GM18867 (cell line): ENCODE measurements at regions not wholly inside any gene's neighbourhood (a gene's known extent, or its start where the extent isn't known, plus 50 kb on each side); places are given as distances from the start of the nearest gene placed in this dataset.

Source experiments
- ATAC-seq: cut with Tn5 transposase; IDR thresholded peaks from one replicate; pipeline ENCODE4 v1.9.1; 2021; ENCODE audit warnings: mild to moderate bottlenecking, moderate library complexity; ENCODE audit not compliant: unreplicated experiment

DNA sequence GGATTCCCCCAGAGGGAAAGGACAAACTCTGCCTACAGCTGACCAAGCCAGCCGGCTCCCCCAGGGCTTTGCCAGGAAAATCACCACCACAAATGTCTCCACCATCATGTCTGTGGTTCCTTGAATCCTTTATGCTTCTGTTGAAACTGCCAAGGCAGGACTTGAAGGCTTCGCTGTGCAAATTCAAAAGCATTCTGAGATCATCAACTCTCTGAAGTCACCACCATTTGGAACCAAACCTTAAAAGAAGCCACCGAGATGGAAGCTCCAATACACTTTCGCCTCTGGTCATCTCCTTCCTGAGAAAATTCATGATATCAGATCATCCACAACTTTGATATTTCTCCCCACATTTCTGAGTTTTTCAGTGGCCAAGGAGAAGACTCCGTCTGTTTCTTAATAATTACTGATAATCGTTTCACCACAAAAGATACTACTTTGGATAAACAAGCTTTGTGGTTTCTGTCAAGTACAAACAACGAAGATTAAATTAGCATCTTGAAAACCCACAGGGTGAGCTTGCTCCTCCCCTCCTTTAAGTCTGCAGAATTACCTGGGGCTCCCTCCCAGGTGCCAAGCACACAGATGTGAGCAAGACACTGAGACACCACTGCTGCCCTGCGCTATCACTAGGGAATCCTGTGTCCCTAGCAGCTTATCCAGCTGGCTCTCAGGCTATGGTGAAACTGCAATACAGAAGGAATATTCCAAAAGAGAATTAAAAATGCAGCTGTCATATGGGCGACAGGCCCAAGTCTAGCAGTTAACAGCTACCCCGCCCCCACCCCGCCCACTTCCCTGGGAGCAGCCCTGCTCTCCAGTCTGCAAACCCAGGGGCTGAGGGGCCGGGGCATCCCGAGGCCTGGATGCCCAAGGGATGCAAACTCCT, 125.0 kb upstream of the TBL1X start:
- peak; percentile 35 for ATAC-seq

DNA sequence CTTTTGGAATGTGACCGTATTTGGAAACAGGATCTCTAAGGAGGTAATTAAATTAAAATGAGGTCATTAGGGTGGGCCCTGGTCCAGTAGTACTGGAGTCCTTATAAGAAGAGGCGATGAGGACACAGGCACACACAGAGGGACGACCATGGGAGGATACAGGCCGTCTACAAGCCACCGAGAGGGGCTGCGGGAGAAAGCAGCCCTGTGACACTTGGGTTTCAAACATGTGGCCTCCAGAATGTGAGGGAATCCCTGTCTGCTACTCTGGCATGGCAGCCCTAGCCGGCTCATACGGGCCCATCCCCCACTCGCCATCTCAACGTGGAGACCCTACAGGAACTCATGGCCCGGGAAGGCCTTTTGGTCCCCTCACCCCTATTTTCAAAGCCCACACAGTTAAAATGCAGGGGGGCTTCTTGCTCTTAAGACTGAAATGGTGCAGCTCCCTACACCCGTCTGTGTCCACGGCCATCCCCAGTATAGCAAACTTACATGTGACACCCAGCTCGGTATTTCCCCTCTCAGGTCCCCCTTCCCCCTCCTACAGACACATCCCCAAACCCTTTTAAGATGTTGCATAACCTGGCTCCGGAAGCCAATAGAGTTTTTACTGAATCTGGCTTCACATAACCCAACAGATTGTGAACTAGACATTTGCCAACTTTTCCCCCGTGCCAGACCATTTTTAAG, 124.1 kb upstream of the TBL1X start:
- ATAC-seq = peak; percentile 46

DNA sequence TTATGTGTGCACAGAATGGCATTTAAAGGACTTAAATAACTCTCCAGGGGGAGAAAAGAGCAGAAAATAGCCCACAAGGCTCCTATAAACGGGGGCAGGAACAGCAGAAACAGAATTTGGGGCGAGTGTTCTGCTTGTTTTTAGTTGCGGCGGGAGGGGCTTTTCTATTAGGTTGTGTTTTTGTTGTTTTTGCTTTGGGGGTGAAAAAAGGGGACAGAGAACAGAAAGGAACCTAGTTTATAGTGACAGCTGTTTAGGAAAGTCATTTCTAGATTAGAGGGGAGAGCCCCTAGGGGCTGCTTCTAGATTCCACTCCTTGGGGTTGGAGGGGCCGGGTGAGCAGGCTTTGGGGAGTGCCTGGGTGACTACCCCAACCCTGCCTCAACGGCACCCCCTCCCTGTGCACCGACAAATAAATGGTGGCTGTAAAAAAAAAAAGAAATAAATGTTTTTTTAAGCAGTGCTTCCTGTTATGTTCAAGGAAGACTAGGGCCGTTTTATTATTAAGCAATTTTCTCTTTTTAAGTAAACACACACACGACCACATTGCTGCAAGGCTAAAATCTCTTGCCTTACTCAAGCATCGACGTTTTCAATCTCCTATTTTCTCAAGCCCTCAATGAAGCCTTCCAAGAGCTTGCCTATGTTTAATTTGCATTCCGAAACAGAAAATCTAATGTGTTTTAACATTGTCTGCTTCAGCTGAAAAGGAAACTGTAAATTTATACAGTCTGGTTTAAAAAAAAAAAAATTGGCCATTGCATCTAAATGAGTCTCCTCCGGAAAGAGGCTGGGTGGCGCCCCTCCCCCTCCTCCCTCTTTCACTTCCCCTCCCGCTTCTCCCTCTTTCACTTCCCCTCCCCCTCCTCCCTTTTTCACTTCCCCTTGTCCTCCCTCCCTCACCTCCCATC, 123.3 kb upstream of the TBL1X start:
- peak; percentile 67 for ATAC-seq

DNA sequence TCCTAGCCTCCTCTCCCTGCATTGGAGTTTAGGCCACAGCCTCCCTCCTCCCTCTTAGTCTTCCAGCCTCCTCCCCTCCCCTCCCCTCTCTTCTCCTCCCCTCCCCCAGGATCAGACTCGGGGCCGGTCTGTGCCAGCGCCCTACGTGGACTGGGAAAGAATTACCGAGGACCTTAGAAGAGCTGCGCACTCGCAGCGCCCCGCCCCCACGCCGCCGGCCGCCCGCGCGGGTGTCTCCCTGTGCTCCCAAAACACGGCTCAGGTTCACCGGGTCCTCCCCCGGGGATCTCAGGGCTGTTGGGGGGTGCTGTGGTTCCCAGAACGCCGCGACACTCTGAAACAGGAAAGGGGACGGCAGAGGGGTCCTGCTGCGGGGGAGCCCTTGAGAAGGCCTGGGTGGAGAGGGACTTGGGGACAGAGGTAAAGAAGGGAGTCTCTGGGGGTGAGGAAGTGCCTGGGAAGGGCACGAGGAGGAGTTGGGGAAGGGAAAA, 122.3 kb upstream of the TBL1X start:
- no peak for ATAC-seq

DNA sequence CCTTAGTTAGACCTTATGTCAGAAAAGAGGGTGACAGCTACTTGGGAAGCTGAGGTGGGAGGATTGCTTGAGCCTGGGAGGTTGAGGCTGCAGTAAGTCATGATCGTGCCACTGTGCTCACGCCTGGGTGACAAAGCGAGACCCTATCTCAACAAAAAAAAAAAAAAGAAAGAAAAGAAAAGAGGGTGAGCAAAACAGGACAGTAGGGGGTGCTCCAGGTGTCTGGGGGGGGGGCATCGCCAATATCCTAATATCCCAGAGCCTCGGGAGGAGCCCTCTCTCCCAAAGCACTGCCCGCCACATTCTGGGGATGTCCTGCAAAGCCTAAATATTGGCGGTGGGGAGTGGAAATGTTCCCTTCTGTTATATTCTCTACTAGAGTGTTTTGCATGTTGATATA, 120.9 kb upstream of the TBL1X start:
- ATAC-seq = no peak

DNA sequence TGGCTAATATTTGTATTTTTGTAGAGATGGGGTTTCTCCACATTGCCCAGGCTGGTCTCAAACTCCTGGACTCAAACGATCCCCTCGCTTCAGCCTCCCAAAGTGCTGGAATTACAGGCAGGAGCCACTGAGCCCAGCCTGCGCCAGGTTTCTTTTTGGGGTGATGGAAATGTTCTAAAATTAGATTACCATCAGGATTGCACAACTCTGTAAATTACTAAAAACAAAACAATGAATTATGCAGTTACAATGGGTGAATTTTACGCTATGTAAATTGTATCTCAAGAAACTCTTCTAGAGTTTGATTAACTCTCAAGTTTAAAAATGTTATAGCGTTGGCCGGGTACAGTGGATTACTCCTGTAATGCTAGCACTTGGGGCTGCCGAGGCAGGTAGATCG, 118.9 kb upstream of the TBL1X start:
- ATAC-seq = no peak

DNA sequence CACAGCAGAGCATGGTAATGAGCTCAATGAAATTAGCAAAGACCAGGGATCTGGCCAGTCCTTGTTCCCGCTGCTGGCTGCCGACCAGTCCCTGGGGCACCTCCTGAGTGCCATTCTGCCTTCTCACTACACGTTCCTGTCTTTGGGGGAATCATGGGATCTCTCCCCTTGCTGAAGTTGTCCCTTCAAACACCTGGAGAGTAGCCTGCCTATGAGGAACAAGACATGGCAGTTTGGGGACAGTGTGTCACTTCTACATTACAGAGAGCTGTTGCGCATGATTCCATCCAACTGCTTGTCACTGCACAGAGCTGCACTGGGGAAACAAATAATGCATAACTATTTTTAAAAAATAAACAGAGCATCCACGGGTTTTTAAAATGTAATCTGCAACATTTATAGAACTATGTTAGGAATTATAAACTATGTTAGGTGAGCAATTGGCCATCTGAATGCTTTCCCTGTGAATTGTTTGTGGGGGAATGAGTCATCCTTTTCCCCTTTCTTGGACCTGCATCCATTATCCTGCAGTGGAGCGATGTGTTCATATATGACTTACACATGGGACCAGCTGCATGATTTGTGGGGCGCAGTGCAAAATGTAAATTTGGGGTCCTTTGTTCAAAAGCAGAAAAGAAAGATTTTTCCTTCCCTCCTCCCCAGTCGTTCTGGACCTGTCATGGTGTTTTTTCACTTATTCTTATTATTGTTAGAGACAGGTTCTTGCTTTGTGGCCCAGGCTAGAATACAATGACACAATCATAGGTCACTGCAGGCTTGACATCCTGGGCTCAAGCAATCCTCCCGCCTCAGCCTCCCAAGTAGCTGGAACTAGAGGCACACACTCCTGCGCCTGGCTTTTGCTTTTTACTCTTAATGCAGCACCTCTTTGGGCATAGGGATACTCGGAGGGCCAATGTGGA, 115.0 kb upstream of the TBL1X start:
- ATAC-seq = no peak

DNA sequence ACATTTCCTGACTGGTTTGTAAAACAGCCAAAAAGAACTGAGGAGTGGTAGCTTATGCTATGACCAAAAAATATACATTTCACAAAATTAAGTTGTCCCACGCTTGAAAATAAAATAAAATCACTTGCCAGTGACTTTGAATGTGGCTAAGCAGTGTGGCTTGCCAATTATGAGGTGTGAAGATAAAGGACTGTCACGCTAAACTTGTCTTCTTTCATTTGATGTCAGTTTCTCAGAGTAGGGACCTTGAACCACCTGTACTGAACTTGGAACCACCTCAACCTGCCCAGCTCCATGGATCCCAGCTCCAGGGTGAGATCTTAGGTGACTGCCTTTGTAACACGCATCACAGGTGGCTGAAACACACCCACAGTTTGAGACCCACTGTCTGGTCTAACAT, 113.7 kb upstream of the TBL1X start:
- no peak for ATAC-seq

DNA sequence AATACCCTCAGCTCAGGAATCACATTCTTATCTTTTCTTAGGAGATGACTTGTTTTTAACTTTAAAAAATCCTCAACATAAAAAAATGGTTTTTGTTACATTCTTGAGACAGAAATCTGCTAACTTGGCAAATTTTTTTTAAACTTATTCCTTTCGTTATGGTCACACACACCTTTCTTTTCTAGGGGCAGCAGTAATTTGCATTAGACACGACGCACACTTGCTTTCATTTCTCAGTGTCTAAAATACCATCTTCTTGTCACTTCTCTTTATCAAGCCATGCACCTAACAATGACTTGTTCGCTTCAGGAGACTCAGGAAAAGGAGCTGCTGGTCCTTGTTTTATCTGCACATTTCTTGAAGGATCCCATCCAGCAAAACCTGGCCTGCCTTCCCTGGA, 112.6 kb upstream of the TBL1X start:
- peak; percentile 78 for ATAC-seq

DNA sequence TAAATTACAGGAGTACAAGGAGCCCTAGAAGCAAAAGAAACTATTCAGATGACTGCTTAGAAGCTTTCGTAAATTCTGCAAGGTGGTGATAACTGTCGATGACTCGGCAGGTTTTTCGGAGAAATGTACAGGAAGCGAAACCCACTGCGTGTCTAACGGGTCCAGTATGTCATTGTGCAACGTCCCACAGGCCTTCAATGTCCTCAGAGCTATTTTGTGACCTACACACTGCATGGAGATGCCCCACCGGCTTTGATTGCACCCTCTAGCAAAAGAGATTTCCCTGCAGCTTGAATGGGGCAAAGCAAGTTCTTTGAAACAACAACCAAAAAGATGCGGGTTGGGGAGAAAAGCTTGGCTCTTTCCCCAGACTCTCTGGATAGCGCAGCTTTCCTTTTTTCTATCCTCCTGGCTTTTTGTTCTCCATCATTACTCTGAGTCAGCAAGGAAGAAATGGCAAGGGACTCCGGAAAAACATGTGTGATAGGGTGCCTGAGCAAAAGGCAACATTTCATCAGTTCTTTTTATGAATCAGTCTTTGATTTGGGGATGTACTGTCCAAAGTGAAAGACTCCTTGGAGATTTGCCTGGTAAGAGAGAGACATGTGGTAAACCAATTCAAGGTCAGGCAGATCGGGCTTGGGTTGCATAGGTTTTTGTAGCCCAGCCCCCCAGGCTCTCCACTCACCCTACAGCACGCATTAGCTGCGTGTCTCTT, 112.0 kb upstream of the TBL1X start:
- ATAC-seq = peak; percentile 81

DNA sequence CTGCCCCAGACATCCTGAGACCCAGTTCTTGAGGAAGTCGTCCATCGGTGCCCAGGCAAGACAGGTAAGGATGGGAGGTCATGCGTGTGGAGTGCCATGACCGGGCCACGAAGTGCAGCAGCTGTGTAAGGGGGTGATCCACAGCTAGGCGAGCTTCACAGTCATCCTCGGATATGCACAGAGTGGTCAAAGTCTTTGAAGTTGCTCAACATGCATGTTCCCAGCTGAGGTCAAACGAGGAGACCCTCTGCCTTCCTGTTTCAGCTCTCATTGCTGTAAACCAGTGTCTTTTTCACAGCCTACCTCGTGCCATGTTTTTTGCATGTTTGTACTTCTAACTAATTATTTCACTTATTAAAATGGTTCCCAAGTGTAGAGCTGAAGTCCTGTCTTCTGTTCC, 109.9 kb upstream of the TBL1X start:
- ATAC-seq = no peak

DNA sequence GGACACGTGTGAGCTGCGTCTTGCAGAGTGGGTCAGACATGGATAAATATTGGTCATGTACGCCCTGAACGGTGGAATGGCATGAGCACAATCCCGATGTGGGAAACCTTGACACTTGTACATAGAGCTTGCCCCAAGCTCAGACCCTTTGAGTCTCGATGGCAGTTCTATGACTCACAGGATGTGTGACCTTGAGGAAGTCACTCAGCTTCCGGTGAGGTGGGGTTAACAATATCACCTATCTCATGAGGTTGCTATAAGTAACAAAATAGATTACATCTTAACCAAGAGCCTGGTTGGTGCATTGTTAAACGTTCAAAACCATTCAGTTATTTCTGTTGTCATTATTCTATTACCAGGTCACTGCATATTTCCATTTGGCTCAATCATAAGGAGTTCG, 109.1 kb upstream of the TBL1X start:
- ATAC-seq = no peak

DNA sequence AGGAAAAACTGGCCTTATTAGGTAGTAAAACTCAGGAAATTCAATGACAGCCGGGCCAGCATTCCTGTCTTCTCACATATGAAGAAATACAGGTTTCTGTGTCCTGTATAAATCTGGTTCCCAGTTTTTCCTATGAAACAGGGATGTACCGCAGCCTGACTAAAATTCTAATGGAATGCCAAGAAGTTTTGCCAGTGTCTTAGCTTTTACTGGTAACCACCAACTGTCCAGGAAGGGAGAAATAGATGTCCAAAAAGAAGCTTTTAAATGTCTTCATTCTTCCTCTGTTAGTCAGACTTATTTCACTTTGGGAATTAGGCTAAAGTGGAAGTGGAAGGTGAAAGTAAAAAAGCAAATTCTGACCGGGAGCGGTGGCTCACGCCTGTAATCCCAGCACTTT, 108.0 kb upstream of the TBL1X start:
- ATAC-seq = no peak

DNA sequence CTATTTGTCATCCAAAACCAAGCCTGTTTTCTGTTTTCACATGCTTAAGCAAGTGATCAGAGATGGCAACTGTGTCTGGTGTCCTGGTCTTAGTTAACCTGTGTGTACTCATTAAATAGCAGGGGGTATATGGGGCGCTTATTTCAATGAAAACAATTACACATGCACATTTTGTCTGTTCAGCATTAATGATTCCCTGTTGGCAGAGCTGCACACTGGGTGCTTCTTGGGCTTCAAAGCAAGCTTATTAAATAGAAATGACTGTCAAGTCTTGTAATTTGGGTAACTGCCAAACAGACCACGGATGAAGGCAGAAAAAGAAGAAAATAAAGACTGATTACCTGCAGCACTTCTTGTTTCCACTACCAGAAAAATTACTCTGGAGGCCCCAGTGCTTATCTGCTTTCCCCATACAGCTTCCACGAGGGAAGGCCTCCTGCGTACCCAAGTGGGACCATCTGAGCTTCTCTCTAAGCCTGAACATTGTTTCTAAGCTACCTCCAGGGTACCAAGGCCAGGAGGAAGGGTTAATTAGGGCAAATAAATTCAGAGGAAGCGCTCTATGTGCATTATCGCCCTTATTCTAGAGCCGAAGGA, 107.2 kb upstream of the TBL1X start:
- ATAC-seq = no peak

DNA sequence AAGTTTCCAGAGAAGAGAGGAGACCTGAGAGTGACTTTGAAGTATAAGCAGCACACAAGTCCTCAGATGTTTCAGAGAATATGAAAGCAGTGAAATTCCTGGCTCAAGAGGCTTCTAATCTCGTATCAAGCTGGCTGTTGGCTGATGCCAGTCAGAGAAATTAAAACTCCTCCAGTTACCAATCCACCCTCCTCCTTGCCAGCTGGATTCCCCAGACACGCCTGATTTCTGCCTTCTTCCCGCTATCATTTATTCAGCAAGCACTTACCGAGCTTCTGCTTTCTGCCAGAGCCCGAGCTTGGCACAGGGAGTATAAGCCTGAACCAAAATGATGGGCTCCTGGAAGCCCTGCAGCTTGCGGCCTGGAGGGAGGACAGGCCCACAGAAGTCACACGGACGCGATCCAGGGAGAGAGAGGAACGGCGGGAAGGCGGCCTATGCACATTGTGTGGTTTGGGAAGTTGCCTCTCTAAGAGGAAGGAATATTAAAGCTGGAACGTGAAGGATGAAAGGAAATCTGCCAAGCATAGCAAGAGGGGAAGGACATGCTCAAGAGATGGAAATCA, 102.4 kb upstream of the TBL1X start:
- ATAC-seq = no peak

DNA sequence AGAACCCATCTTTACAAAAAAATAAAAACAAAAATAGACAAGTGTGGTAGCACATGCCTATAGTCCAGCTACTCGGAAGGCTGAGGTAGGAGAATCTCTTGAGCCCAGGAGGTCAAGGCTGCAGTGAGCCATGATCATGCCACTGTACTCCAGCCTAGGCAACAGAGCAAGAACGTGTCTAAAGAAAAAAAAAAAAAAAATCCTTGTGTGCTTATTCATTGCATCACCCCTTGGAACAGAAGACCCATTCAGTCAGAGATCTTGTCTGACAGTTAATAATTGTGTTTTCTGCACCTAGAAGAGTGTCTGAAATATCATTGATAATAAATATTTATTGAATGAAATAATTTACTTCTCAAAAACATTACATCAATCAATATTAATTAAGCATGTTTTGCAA, 97.4 kb upstream of the TBL1X start:
- no peak for ATAC-seq

DNA sequence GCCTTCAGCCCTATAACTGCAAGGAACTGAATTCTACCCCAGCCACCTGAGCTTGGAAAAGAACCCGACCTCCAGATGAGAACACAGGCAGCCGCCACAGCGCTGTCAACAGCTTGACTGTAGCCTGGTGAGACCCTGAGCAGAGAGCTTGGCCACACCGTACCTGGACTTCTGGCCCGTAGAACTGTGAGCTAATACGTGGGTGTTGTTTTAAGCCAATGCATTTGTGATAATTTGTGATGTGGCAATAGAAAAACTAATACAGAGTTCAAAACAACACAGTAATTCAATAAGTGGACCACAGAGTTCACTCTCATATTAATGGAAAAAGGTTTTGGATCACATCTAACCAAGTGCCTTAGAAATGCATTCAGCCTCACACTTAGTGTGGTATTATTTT, 96.6 kb upstream of the TBL1X start:
- no peak for ATAC-seq

DNA sequence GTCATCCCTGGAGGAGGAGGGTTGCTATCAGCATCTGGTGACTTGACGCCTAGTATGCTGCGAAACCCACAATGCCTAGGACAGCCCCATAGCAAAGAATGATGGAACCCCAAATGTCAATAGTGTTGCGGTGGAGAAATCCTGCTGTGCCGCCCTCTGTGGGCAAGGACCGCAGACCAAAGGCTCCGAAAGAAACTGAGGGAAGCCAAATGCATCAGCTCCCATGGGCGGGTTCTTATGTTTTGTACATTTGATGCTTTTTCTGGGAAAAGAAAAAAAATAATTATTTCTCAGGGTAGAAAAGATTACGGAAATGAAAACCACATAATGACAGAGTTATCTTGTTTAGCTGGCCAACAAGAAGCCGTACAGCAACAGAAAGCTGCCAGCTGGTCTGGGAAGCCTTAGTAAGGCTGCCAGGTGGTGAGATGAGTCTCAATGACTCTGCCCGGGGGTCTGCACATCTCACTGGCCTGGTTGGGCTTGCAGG, 95.0 kb upstream of the TBL1X start:
- no peak for ATAC-seq

DNA sequence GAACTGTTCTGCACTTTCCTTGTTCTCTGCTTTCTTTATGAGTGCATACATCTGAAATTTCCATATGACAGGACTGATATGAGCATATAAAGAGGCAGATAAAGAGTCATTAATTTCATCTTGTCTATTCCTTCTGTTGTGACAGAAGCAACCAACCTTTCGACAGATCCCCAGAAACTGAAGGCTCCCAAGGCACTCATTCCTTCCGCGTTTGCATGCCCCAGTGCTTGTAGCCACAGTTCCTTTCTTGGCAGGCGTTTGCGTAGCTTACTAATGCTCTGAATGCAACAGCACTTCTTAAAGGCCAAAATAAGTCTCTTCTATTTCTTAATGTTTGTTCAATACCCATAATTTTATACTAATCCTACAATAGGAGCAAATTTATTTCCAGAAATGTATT, 94.0 kb upstream of the TBL1X start:
- no peak for ATAC-seq
